ENCODE measurements at regions not wholly inside any gene's neighbourhood (a gene's known extent, or its start where the extent isn't known, plus 50 kb on each side); places are given as distances from the start of the nearest gene placed in this dataset.

- Histone ChIP-seq H3K27ac (ENCODE audit: low read depth, low read length, poor library complexity, severe bottlenecking) (no peak overlapping the region), H3K4me3 (ENCODE audit: low read depth, low read length, poor library complexity, severe bottlenecking) (no peak overlapping the region), H3K9me3 (ENCODE audit: low read depth, low read length, poor library complexity, severe bottlenecking) (no peaks in the 10 kb centered on the region), H3K27me3 (replicated peaks; ENCODE audit: insufficient read depth, low read depth, low read length, poor library complexity) (no peaks in the 10 kb centered on the region), H3K36me3 (ENCODE audit: insufficient read depth, low read length, poor library complexity, severe bottlenecking) (no peaks in the 10 kb centered on the region), H3K4me1 (ENCODE audit: insufficient read depth, low read length, poor library complexity, severe bottlenecking) (no peaks in the 10 kb centered on the region)
- ChIA-PET CTCF (no interaction called here), POLR2A (ENCODE audit: low non-redundant PET) (no interaction called here)
- no TSS peak for BruUV-seq (replicated peaks)
- intact Hi-C loops (cut with micrococcal nuclease; ENCODE audit: unreplicated experiment): no loop called here
- DNase-seq (ENCODE audit: low spot score): no peak
- TF ChIP-seq CTCF (conservative IDR thresholded peaks at IDR 0.05; ENCODE audit: low read depth, low read length): no peak
- no peak for TF ChIP-seq EZH2 (IDR thresholded peaks at IDR 0.05; ENCODE audit: borderline replicate concordance, low read depth, low read length, poor library complexity, severe bottlenecking)
Observed at GRCh38 chr1:235018720-235019444, 109.8 kb downstream of the TOMM20 start.

GRCh38 chr1:235018161-235018560 lies 110.5 kb downstream of the TOMM20 start:
- no peaks in the 10 kb centered on the region for H3K36me3 ChIP-seq (ENCODE audit: insufficient read depth, low read length, poor library complexity, severe bottlenecking)
- TF ChIP-seq CTCF (conservative IDR thresholded peaks at IDR 0.05; ENCODE audit: low read depth, low read length) (no peak), EZH2 (IDR thresholded peaks at IDR 0.05; ENCODE audit: borderline replicate concordance, low read depth, low read length, poor library complexity, severe bottlenecking) (no peak)
- H3K4me1 ChIP-seq (ENCODE audit: insufficient read depth, low read length, poor library complexity, severe bottlenecking): no peaks in the 10 kb centered on the region
- DNase-seq (ENCODE audit: low spot score): peak; percentile 1
- intact Hi-C loops (cut with micrococcal nuclease; ENCODE audit: unreplicated experiment): no loop called here
- CTCF ChIA-PET: no interaction called here
- H3K27ac ChIP-seq (ENCODE audit: low read depth, low read length, poor library complexity, severe bottlenecking): no peak overlapping the region
- H3K27me3 ChIP-seq (replicated peaks; ENCODE audit: insufficient read depth, low read depth, low read length, poor library complexity): no peaks in the 10 kb centered on the region
- POLR2A ChIA-PET (ENCODE audit: low non-redundant PET): no interaction called here
- no TSS peak for BruUV-seq (replicated peaks)
- H3K9me3 ChIP-seq (ENCODE audit: low read depth, low read length, poor library complexity, severe bottlenecking): no peaks in the 10 kb centered on the region
- no peak overlapping the region for H3K4me3 ChIP-seq (ENCODE audit: low read depth, low read length, poor library complexity, severe bottlenecking)

- H3K4me3 ChIP-seq (ENCODE audit: low read depth, low read length, poor library complexity, severe bottlenecking): no peak overlapping the region
- no peaks in the 10 kb centered on the region for H3K27me3 ChIP-seq (replicated peaks; ENCODE audit: insufficient read depth, low read depth, low read length, poor library complexity)
- no peaks in the 10 kb centered on the region for H3K4me1 ChIP-seq (ENCODE audit: insufficient read depth, low read length, poor library complexity, severe bottlenecking)
- ChIA-PET CTCF (no interaction called here), POLR2A (ENCODE audit: low non-redundant PET) (no interaction called here)
- BruUV-seq (replicated peaks): no TSS peak
- intact Hi-C loops (cut with micrococcal nuclease; ENCODE audit: unreplicated experiment): no loop called here
- no peak overlapping the region for H3K27ac ChIP-seq (ENCODE audit: low read depth, low read length, poor library complexity, severe bottlenecking)
- no peaks in the 10 kb centered on the region for H3K36me3 ChIP-seq (ENCODE audit: insufficient read depth, low read length, poor library complexity, severe bottlenecking)
- H3K9me3 ChIP-seq (ENCODE audit: low read depth, low read length, poor library complexity, severe bottlenecking): no peaks in the 10 kb centered on the region
- DNase-seq (ENCODE audit: low spot score): no peak
- TF ChIP-seq EZH2 (IDR thresholded peaks at IDR 0.05; ENCODE audit: borderline replicate concordance, low read depth, low read length, poor library complexity, severe bottlenecking) (no peak), CTCF (conservative IDR thresholded peaks at IDR 0.05; ENCODE audit: low read depth, low read length) (no peak)
Observed at GRCh38 chr1:235017719-235018118, 110.9 kb downstream of the TOMM20 start.
